Stimulated activated CD8-positive, alpha-beta memory T cell treated with anti-CD3 and anti-CD28 coated beads, Interleukin-7, amount 100 ng/mL, for 1 hour (primary cell): ENCODE measurements at regions not wholly inside any gene's neighbourhood (a gene's known extent, or its start where the extent isn't known, plus 50 kb on each side); places are given as distances from the start of the nearest gene placed in this dataset.

Source experiments
- DNase-seq, 2 donors: peaks; one replicate each; pipeline ENCODE4 v3.0.0-alpha.2; 2020; ENCODE audit warnings: low read depth in 2 of 2

DNA sequence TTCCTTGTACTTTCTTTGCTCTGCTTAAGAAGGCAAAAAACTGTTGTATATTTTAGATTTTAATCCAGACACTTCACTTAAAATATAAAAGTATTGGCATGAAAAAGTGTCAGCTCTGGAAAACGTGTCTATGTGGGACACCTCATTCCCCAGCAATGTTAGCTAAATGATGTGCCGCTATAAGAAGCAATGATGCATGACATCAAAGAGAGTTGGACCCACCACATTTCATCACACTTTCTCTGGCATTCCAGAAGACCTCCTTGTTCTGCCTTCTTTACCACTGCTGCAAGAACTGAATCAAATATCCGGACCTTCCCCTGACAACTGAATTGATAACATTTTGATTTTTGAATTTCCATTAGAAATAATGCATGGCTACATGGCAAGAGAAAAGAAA lies 242.4 kb upstream of the TANK start:
- no peak for DNase-seq

DNA sequence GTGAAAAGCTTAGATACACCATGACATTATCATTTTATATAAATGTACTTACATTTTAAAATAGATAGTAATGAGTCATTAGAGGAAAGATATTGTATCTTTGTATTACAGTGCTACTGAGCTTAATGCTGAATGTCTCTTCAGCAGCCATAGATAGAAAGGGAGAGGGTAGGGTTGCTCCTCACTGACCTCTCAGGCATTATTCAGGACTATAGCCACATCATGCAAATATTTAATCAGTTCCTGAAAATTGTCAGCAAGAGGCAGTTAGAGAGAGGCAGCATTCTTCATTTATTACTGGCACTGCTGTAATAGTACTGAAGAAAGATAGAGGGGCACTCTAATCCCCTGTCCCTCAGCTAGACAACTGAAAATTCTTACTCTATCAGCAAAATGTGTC lies 242.0 kb upstream of the TANK start:
- DNase-seq = no peak

DNA sequence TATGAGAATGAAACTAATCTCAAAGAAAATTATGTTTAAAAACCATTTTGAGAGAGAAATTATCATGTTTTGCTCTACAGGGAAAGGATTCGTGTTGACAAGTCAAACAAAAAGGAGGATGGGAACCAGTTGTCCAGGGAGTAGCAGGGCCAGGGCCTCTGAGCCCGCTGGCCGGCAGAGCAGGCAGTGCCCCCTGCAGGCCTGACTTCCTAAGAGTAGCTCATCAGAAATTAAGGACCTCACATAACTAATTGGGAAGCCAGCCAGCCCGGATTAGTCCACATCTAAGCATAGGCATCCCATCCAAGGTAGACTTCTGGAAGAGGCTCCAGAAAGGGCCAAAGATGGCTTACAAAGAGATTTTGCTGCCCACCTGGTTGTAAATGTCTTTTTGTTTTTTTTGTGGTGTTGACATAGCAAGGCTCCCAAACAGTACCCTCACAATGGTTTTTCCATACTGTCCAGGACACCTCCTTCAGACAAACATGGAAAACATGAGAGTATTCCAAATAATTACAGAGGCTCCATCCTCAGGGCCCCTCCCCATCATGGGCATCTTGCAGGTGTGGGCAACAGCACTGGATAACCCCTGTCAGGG lies 241.2 kb upstream of the TANK start:
- peak in 1 of 2 donors; percentile 0 for DNase-seq

DNA sequence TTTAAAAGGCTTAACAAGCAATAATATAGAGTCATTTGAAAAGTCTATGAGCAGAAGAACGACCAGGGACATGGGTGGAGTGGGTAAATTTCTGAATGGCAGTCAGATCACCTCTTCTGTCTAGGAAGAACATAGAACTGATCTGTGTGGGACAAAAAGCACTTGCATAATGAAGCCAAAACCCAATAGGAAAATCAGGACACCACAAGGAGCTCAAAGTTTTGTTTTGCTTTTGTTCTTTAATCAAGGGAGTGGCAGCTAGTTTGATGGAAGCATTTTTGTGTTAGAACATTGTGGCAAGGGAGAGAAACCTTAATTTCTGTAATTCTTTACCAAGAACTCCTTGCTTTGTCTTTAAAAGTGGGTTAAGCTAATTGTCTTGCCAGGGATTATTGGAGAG lies 240.2 kb upstream of the TANK start:
- no peak for DNase-seq

DNA sequence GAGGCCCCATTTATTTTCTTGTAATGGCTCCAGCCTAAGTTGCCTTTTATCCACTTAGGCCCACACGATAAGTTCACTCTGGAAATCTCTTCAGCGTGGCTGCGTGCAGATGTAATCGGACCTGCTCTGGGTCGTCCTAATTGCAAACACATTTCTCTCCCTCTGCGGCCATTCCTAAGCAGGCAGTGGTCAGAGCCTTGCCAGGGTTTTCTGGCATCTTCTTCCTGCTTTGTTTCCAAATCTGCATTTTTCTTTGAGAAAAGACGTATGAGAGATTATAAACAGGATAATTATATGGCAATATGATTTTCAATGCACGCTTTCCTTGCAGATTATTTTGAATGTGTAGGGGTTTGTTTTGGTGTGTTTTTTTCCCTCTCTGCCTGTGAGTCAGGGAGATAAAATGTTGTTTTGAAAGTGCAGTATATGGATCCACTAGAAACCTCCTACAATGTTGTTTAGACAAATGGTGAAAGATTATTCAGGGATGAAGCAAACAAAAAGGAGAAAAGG lies 239.4 kb upstream of the TANK start:
- DNase-seq = no peak

DNA sequence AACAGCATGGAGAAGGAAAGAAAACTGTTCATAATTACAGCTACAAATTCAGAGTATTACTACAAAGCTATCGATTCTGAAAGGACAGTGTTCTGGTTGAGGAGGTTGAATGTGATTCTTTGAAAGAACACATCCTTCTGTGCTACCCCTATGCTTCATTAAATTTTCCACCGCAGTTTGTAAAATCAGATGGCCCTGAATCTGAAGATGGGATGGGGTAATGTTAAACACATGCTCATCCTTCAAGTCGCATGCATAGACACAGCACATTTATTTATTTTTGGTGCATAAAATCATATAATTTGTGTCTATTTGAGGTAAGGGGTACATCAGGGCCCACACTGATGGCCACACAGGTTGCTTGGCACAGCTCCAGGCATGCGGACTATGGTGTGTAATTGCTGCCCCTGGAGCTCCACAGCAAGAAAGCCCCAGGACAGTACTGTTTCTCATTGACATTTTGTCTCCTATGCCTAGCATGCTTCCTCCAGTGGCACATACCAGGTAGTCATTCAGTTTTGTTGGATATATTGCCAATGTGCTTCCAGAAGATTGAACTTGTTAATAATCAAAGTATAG lies 238.8 kb upstream of the TANK start:
- no peak for DNase-seq

DNA sequence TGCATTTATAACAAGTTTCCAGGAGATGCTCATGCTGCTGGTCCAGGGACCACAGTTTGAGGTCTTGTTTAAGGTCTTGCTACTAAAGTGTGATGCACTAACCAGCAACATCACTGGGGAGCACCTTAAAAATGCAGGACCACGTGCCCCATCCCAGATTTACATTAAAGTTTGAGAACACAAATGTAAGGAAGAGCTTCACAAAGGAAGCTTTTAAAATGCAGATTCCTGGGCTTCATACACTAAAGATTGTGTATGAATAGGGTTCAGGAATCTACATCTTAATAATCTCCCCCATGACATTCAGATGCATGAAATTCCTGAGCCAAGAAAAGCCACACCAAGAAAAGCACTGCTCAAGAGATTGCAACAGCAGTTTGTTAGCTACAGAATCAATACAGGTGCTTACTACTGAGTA lies 235.3 kb upstream of the TANK start:
- no peak for DNase-seq

DNA sequence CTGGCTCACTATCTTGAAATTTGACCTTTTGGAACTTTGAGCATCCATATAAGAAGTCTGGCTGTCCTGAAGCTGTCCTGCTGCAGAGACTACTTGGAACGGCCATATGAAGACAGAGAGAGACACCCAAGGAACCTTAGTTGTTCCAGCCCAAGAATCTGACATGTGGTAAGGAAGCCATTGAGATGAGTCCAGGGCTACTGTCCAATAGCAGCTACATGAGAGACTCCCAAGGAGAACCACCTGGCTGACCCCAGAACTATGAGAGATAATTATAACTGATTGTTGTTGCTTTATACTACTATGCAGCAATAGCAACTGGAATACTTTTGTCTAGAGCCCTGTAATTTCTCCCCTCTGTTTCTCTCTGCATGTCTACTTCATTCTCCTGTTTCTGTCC lies 234.3 kb upstream of the TANK start:
- no peak for DNase-seq

DNA sequence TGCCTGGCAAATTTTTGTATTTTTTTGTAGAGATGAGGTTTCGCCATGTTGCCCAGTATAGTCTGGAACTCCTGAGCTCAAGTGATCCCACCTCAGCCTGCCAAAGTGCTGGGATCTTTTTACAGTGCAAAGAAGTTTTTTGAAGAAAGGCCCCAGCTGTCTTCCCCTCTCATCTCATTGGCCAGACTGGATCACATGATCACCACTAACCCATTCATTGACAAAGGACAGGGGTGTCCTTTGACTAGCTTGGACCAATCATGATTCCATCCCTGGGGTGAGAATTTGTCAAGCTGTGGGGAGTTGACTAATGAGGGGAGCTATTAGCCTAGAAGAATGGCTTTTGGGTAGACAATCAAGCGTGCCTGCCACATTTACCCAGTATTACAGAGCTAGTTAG lies 232.9 kb upstream of the TANK start:
- no peak for DNase-seq

DNA sequence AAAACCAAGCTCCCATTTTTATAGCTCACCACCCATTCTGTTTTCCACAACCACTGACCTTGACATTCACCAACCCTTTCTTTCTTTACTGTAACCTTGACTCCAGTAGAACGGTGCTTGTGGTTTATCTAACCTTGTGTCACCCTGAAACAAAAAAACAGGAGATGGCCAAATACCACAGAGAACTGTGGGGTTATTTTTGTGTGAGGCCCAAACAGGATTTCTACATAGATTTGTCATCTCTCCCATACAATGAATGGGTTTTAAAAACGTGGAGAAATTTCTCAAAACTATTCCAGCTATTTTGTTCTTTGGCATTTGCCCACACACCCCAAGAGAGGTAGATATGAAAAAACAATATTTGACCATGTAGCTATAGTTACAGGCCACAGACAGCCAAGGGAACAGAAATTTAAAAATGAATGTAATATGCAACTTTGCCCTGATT lies 231.3 kb upstream of the TANK start:
- DNase-seq = no peak

DNA sequence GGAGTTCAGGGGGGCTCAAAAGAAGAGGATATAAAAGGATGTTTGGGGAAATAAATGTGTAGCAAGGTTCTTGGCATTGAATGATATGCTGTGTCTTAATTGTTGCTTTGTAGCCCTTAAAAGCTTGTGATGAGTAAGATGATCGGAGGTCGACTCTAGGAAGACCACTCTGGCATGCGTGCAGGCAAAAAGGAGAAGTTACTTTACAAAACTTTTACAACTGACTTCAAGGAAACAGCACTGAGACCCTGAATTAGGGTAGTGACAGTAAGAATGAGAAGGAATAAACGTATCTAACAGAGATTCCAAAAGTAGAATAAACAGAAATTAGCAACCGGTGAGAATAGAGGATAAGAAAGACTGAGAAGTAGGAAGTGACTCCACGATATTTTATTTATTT lies 228.7 kb upstream of the TANK start:
- no peak for DNase-seq

DNA sequence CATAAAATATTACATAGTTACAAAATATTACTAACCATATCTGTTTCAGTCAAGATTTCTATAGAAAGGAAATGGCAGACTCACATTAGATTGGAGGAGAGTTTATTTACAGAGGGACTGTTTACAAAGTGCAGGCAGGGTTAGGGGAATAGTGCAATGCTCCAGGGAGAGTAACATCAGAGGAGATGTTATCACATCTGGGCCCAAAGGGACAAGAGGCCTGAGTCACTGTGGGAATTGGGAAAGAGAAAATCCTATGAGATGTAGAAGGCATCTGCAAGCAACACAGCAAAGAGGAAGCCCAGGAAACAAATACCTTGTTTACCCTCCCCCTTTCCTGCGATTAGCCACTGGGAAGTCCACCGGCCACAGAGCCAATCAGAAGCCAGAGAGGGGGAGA lies 227.3 kb upstream of the TANK start:
- no peak for DNase-seq

DNA sequence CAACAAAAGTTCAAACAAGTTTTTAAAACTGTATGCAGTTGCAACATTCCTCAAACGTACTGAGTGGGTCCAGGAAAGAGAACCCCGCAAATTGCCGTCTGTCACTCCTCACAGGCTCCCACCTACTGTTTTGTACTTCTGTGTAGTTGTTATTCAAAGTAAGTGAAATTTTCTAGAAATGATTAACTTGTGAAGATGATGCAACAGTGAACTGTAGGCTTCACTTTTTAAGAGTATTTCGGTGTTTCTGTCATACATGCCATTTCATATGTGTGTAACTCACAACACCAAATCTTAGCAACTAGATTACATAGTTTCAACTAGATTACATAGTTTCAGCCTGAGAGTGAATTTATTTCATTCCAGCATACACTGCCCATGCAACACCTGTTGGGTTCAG lies 226.0 kb upstream of the TANK start:
- no peak for DNase-seq

DNA sequence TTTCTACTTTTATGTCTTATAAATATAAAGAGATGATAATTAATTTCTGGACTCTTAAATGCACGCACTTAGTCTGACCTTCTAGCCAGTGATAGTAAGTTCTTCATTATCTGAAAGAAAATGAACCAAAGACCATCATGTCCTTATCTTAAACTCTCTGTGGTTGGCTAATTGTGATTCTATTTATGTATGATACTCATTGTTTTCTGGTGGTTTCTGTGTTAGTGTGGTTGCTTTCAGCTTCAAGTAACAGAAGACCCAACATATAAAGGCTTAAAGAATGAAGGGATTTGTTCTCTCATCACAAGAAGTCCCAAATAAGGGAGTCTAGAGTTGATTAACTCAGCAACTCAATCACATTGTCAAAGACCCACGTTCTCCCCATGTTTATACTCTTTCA lies 225.2 kb upstream of the TANK start:
- no peak for DNase-seq

DNA sequence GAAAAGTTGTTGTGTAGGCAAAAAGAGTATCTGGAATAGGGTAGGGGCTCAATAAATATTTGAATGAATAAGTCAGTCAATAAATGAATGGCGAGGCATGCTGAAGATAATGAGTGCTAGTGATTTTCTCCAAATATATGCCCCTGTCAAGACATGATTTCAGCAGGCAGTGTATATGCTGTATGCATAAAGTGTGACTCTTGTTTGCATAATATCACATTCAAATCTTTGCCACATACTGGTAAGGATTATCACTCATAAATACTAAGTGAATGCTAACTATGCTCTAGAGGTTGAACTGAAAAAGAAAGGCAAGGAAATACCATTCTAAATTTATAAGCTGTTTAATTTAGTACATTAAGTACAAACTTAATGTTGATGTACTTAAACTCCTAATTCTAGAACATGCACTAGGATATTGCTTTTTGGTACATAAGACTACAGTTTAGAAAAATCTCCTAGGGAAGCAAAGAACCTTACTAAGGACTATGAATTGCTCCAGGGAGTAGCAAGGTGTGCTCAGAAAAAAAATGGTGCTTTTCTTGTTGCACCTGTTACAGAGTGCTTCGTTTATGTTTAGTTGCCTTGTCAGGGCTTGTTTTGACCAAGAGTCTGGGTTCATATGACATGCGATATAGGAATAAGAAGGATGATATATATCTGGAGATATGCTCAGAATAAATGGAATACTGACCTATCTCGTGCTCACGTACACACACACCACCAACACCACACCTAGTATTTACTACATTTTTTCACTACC lies 224.0 kb upstream of the TANK start:
- DNase-seq = no peak

DNA sequence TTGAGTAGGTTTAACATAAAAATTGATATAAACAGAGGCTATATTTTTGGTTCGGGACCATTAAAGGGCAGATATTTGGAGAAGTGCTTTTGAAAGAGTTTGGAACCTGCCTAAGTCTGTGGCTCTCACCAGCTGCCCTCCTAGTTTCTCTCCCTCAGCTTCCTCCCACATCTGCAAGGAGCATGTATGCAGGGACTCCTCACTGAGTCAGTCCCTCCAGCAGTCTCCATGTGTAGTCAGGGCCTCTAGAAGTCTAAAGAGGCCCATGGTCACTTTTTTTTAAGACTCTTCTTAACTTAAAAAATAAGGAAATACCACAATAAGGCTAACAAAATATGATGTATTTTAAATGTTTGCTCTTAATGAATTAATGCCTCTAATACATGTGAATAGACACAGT lies 220.0 kb upstream of the TANK start:
- DNase-seq = no peak

DNA sequence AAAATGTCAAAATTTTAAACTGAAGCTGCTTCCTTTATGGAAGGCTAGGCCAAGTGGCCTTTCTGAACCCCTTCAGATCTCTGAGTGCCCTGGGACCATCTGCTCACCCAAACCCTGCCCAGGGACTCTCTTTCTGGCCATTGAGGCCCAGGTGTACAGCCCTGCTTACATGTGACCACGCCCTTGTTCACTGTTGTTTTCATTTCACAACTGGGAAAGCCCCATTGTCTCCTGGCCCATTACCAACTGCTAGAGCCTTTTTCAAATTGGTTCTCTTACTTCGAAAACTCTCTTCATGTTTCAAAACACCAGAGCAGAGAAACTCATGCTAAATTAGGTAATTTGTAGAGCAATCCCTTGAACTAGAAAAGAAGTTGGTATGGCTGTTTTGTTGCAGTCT lies 219.5 kb upstream of the TANK start:
- DNase-seq = no peak

DNA sequence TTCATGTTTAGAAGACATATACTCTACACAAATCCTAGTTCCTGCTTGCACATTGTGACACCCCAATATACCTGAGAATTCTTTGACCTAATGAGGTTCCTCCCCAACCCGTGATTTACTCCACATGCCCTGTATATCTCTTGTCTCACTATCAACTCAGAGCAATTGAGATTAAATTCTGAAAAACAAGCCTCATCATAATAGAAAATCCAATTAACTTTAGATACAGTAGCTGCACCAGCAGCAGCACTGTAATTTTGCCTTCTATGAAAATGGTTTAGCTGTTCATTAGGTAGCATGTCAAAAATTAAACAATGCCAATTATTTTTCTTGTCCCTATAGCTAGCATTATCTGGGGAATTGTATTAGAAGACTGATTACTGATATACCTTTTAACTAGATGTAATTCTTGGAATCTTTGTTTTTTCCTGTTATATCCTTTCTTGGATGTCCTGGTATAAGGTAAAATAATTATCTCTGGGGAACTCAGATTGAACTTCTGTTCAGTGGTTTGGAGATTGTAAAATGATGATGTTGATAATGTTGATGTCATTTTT lies 218.9 kb upstream of the TANK start:
- DNase-seq = no peak

DNA sequence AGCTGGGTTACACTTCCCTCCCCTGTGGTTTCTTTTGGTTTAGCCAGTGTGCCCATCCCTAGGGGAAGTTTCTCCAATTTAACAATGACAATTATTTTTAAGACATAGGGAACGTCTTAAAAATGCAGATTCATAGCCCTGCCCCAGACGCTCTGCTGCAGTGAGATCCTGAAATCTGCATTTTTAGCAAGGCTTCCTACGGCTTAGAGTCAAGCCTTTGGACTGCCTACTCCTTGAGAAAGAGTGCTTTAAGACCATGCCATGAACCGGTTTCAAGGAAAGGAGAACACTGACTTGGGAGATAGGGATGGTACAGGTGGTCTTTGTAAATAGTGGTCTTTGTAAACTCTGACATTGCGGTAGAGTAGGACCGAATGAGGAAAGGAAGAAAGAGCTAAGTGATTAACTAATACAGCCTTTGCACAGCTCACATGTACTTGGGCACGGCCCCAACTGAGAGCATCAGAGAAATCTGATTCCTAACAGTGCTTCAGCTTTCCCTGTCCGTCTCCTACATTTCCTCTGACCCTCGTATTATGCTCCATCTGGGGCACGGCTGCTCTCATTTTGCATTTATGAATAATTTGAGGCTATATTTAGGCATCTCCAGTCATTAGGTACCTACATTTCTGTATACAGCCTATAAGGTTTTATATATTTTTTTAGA lies 217.6 kb upstream of the TANK start:
- no peak for DNase-seq

DNA sequence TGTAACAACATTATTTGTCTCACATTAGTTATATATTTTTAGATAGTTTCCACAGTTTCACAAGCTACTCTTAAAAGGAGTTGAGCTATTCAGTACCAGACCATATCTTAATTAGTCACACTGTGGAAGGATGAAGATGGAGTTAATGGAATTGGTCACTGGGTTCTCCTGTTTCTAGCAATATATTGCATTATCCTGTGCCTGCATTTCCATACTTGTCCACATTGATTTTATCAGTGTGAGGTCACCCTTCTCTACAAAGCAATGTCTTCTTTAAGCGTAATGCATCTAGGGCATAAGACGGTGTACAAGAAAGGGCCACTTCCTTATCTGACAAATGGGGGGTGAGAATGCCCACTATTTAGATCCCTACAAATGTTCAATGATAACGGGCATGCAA lies 216.8 kb upstream of the TANK start:
- DNase-seq = no peak

DNA sequence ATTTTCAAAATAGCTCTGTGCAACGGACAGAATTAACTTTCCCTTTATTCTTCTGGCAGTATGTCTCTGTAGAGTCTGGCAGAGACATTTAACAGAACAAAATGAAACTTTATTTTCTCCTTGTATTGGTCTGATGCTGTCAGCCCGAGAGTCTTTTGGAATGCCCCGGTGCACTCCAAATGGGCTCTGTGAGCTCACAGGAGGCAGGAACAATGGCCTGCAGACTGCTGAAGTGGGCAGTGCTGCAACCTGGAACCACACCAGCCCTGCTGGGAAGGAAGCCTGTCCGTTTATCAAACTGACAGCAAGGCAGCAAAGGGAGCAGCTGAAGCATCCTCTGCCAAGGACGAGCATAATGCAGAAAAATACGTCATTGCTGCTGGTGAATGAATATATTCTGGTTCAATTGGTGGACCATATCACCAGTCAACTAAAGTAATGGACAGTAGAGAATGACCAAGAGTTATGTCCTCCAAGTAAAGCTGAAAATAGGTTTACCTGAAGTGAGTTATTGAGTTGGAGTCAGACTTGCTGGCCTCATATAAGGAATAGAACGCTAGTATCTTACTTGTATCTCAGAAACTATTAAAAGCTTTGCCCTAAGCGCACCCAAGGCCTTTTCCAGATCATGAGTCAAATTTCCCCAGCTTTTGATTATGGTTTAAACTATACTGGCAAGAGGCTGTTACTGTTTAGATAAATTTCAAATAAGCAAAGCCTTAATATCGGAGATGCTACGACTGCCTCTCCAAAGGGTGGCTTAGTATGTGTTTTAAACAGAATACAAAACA lies 207.6 kb upstream of the TANK start:
- DNase-seq = no peak

DNA sequence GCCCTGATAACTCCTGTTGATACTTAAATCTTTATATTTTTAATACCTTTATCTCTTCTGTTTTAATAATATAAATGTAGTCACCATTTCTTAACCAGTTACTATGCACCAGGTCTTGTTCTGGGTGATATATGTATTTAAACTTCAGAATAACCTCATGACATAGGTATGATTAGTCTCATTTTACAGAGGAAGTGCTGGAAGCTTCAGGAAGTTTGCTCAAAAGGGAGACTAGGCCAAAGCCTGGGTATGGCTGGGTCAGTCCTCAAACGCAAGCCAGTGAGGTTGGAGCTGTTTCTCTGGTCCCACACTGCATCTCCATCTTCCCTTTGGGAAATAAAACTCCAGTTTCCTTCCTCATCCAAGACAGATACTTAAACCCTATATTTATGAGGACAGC lies 204.7 kb upstream of the TANK start:
- DNase-seq = no peak
